H1 (cell line): ENCODE measurements at regions not wholly inside any gene's neighbourhood (a gene's known extent, or its start where the extent isn't known, plus 50 kb on each side); places are given as distances from the start of the nearest gene placed in this dataset.

ENCODE experiments used
- CBX5 ChIP-seq: fragments of 300-800, 300-1000 bp; sonication (generic); IDR thresholded peaks from 2 replicates; pipeline ENCODE4 v1.7.1; 2016; ENCODE audit warnings: antibody characterized with exemption, low read length, low read depth
- CEBPB ChIP-seq: IDR thresholded peaks from 2 replicates; pipeline ENCODE4 v1.6.1; 2012; ENCODE audit warnings: low read depth, low read length
- EGR1 ChIP-seq: IDR thresholded peaks from 2 replicates; pipeline ENCODE4 v1.6.1; 2011; ENCODE audit warnings: low read depth, low read length, borderline replicate concordance
- GABPA ChIP-seq: IDR thresholded peaks from 2 replicates; pipeline ENCODE4 v1.6.1; 2011; ENCODE audit warnings: mild to moderate bottlenecking, low read length, moderate library complexity, borderline replicate concordance; ENCODE audit not compliant: insufficient read depth
- KDM4A ChIP-seq: IDR thresholded peaks from one replicate; pipeline ENCODE4 v1.7.1; 2012; ENCODE audit warnings: low read depth, mild to moderate bottlenecking, moderate library complexity, low read length, inconsistent platforms; ENCODE audit not compliant: severe bottlenecking
- POLR2A ChIP-seq, 2 experiments: IDR thresholded peaks; 1 replicate in 1 of 2; 2 replicates in 1 of 2; pipeline ENCODE4 v1.6.1; 2011; ENCODE audit warnings: low read depth in 2 of 2, low read length in 2 of 2, mild to moderate bottlenecking in 2 of 2; ENCODE audit errors: control extremely low read depth in 1 of 2
- POLR2AphosphoS5 ChIP-seq: IDR thresholded peaks from 2 replicates; pipeline ENCODE4 v1.6.1; 2011; ENCODE audit warnings: low read depth, low read length
- RAD21 ChIP-seq, 2 experiments: IDR thresholded peaks in 1 of 2; conservative IDR thresholded peaks in 1 of 2; 2 replicates each; pipeline ENCODE4 v1.6.1; 2011; ENCODE audit warnings: low read depth in 2 of 2, low read length in 2 of 2, improper control_type of control experiment in 1 of 2, inconsistent platforms in 1 of 2, mild to moderate bottlenecking in 1 of 2, moderate library complexity in 1 of 2
- RNF2 ChIP-seq: fragments of 200-900, 300-1000 bp; sonication (generic); IDR thresholded peaks from 2 replicates; pipeline ENCODE4 v1.7.1; 2016; ENCODE audit warnings: borderline replicate concordance, low read depth, mild to moderate bottlenecking, antibody characterized with exemption, low read length; ENCODE audit not compliant: poor library complexity, severe bottlenecking; ENCODE audit errors: missing control alignments
- SP2 ChIP-seq: IDR thresholded peaks from 2 replicates; pipeline ENCODE4 v1.6.1; 2012; ENCODE audit warnings: mild to moderate bottlenecking, low read length, inconsistent platforms
- TAF1 ChIP-seq: IDR thresholded peaks from 2 replicates; pipeline ENCODE4 v1.6.1; 2011; ENCODE audit warnings: mild to moderate bottlenecking, low read depth, low read length
- TEAD4 ChIP-seq: IDR thresholded peaks from 2 replicates; pipeline ENCODE4 v1.6.1; 2012; ENCODE audit warnings: low read depth, low read length, inconsistent platforms, mixed read lengths
- TF ChIP-seq, protein P1 (sequence below): IDR thresholded peaks from 2 replicates; pipeline ENCODE4 v1.6.1; 2012; ENCODE audit warnings: inconsistent platforms
- TF ChIP-seq, protein P2 (sequence below), 3 experiments: IDR thresholded peaks; 1 replicate in 2 of 3; 2 replicates in 1 of 3; pipeline versions ENCODE4 v1.5.1 to v1.6.1; 2011; ENCODE audit warnings: low read length in 3 of 3, mild to moderate bottlenecking in 3 of 3, inconsistent platforms in 2 of 3, low read depth in 1 of 3, moderate library complexity in 1 of 3; ENCODE audit not compliant: insufficient read depth in 1 of 3; ENCODE audit errors: control extremely low read depth in 1 of 3

DNA sequence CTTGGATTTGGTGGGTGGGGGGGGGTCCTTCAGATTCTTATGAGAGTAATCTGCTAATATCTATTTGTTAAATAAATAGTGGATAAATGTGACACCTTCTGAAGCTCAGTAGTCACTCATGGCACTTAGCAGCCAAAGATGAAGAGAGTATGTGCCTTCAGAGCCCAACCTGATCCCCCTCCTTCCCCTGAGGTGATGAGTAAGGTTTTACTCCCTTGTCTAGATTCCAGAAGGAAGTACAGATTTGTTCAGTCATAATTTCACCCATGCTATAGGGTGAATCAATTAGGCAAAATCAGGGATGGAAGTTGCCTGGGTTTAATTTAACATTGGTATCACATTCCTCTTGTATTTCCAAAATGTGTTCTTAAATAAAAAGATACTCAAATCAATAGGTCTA, 340.3 kb upstream of the ATP2B1 start:
- TF ChIP-seq POLR2A (IDR thresholded peaks at IDR 0.05; ENCODE audit: control extremely low read depth in 1 of 2, low read depth in 2 of 2, low read length in 2 of 2) (no peak), EGR1 (no peak), GABPA (no peak), POLR2AphosphoS5 (no peak), KDM4A (no peak), TAF1 (no peak), CBX5 (no peak), SP2 (no peak), RNF2 (no peak), TEAD4 (no peak), CEBPB (no peak), RAD21 (IDR thresholded peaks at IDR 0.05 in 1 of 2, conservative IDR thresholded peaks at IDR 0.05 in 1 of 2; ENCODE audit: low read depth in 2 of 2, low read length in 2 of 2) (no peak)
- TF ChIP-seq, protein P1, sequence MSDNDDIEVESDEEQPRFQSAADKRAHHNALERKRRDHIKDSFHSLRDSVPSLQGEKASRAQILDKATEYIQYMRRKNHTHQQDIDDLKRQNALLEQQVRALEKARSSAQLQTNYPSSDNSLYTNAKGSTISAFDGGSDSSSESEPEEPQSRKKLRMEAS: no peak
- TF ChIP-seq, protein P2, sequence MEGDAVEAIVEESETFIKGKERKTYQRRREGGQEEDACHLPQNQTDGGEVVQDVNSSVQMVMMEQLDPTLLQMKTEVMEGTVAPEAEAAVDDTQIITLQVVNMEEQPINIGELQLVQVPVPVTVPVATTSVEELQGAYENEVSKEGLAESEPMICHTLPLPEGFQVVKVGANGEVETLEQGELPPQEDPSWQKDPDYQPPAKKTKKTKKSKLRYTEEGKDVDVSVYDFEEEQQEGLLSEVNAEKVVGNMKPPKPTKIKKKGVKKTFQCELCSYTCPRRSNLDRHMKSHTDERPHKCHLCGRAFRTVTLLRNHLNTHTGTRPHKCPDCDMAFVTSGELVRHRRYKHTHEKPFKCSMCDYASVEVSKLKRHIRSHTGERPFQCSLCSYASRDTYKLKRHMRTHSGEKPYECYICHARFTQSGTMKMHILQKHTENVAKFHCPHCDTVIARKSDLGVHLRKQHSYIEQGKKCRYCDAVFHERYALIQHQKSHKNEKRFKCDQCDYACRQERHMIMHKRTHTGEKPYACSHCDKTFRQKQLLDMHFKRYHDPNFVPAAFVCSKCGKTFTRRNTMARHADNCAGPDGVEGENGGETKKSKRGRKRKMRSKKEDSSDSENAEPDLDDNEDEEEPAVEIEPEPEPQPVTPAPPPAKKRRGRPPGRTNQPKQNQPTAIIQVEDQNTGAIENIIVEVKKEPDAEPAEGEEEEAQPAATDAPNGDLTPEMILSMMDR (IDR thresholded peaks at IDR 0.05; ENCODE audit: control extremely low read depth in 1 of 3, insufficient read depth in 1 of 3, low read depth in 1 of 3, low read length in 3 of 3): no peak
